ENCODE measurements at regions not wholly inside any gene's neighbourhood (a gene's known extent, or its start where the extent isn't known, plus 50 kb on each side); places are given as distances from the start of the nearest gene placed in this dataset.

DNA sequence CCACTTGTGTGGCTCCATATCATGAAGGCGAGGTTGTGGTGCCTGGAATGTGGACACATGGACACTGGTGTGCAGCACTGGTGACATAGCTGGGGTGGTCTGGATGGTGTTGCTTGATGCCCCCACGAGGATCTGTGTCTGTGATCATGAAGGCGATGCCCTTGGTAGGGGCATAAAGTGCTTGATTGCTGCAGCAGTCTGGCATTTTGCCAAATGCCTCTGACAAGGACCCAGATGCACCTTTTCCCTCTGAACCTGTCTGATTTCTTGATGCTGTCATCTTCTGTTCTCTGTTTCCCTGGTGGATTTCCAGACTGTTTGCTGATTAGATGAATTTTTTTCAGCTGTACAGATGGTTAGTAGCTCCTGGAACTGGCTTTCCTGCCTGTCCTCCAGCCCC, 752.0 kb upstream of the HS6ST1 start:
- no peak for DNase-seq (ENCODE audit: low read depth in 1 of 2, low spot score in 1 of 2)
- Histone ChIP-seq H3K4me3 (replicated peaks; ENCODE audit: insufficient read depth, low read length) (no peak overlapping the region), H3K27me3 (ENCODE audit: insufficient read depth, poor library complexity, severe bottlenecking) (peaks cover 2% of the 10 kb centered on the region), H3K27ac (replicated peaks) (no peak overlapping the region)
- TF ChIP-seq SPI1 (IDR thresholded peaks at IDR 0.05; ENCODE audit: borderline replicate concordance, low read depth) (no peak), REST (IDR thresholded peaks at IDR 0.05; ENCODE audit: insufficient replicate concordance, low read depth) (no peak), POLR2AphosphoS5 (IDR thresholded peaks at IDR 0.05; ENCODE audit: low read depth) (no peak), GABPA (IDR thresholded peaks at IDR 0.05; ENCODE audit: low read depth) (no peak)
- TF ChIP-seq, protein P1, sequence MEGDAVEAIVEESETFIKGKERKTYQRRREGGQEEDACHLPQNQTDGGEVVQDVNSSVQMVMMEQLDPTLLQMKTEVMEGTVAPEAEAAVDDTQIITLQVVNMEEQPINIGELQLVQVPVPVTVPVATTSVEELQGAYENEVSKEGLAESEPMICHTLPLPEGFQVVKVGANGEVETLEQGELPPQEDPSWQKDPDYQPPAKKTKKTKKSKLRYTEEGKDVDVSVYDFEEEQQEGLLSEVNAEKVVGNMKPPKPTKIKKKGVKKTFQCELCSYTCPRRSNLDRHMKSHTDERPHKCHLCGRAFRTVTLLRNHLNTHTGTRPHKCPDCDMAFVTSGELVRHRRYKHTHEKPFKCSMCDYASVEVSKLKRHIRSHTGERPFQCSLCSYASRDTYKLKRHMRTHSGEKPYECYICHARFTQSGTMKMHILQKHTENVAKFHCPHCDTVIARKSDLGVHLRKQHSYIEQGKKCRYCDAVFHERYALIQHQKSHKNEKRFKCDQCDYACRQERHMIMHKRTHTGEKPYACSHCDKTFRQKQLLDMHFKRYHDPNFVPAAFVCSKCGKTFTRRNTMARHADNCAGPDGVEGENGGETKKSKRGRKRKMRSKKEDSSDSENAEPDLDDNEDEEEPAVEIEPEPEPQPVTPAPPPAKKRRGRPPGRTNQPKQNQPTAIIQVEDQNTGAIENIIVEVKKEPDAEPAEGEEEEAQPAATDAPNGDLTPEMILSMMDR (IDR thresholded peaks at IDR 0.05; ENCODE audit: insufficient read depth, low read length), result no peak

GRCh38 chr2:129071531-129071930, 752.9 kb upstream of the HS6ST1 start:
- no peak for DNase-seq (ENCODE audit: low read depth in 1 of 2, low spot score in 1 of 2)
- TF ChIP-seq REST (IDR thresholded peaks at IDR 0.05; ENCODE audit: insufficient replicate concordance, low read depth), result no peak
- no peak for TF ChIP-seq SPI1 (IDR thresholded peaks at IDR 0.05; ENCODE audit: borderline replicate concordance, low read depth)
- TF ChIP-seq GABPA (IDR thresholded peaks at IDR 0.05; ENCODE audit: low read depth), result no peak
- TF ChIP-seq POLR2AphosphoS5 (IDR thresholded peaks at IDR 0.05; ENCODE audit: low read depth), result no peak
- TF ChIP-seq, protein P1 (IDR thresholded peaks at IDR 0.05; ENCODE audit: insufficient read depth, low read length), result no peak
- Histone ChIP-seq H3K27me3 (ENCODE audit: insufficient read depth, poor library complexity, severe bottlenecking) (peaks cover 2% of the 10 kb centered on the region), H3K4me3 (replicated peaks; ENCODE audit: insufficient read depth, low read length) (no peak overlapping the region), H3K27ac (replicated peaks) (no peak overlapping the region)

DNA sequence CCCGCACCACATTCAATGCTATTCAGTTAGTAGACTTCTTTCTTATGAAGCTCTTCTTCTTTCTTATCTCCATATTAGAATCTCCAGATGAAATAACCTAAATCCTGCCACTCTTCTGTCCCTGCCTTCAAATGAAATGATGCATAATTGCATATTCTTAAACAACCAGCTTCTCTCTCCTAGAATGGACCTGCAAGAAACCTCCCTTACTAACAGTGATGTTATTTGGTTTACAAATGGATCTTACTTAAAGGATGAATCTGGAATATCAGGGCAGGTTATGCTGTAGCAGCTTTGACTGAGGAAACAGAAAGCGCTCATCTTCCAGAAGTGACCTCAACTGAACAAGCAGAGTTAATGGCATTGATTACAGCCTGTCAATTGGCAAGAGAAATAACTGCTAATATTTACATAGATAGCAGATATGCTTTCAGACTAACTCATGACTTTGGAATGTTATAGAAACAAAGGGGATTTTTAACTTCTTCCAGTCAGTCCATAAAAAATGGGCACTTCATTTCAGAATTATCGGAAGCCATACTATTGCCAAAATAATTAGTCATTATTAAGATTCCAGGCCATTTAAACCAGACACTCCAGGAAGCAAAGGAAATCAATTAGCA, 755.7 kb upstream of the HS6ST1 start:
- Histone ChIP-seq H3K27me3 (ENCODE audit: insufficient read depth, poor library complexity, severe bottlenecking) (peaks cover 2% of the 10 kb centered on the region), H3K27ac (replicated peaks) (no peak overlapping the region), H3K4me3 (replicated peaks; ENCODE audit: insufficient read depth, low read length) (no peak overlapping the region)
- DNase-seq (ENCODE audit: low read depth in 1 of 2, low spot score in 1 of 2), result no peak
- TF ChIP-seq POLR2AphosphoS5 (IDR thresholded peaks at IDR 0.05; ENCODE audit: low read depth), result no peak
- TF ChIP-seq REST (IDR thresholded peaks at IDR 0.05; ENCODE audit: insufficient replicate concordance, low read depth), result no peak
- TF ChIP-seq, protein P1 (IDR thresholded peaks at IDR 0.05; ENCODE audit: insufficient read depth, low read length), result no peak
- no peak for TF ChIP-seq GABPA (IDR thresholded peaks at IDR 0.05; ENCODE audit: low read depth)
- TF ChIP-seq SPI1 (IDR thresholded peaks at IDR 0.05; ENCODE audit: borderline replicate concordance, low read depth), result no peak

Measured in HL-60 (cell line).